ENCODE measurements at regions not wholly inside any gene's neighbourhood (a gene's known extent, or its start where the extent isn't known, plus 50 kb on each side); places are given as distances from the start of the nearest gene placed in this dataset.
"Not testable (repeated sequence)": the region's sequence is repeated elsewhere in the genome, so short reads cannot be mapped to it uniquely, and the experiment has no call there.

DNA sequence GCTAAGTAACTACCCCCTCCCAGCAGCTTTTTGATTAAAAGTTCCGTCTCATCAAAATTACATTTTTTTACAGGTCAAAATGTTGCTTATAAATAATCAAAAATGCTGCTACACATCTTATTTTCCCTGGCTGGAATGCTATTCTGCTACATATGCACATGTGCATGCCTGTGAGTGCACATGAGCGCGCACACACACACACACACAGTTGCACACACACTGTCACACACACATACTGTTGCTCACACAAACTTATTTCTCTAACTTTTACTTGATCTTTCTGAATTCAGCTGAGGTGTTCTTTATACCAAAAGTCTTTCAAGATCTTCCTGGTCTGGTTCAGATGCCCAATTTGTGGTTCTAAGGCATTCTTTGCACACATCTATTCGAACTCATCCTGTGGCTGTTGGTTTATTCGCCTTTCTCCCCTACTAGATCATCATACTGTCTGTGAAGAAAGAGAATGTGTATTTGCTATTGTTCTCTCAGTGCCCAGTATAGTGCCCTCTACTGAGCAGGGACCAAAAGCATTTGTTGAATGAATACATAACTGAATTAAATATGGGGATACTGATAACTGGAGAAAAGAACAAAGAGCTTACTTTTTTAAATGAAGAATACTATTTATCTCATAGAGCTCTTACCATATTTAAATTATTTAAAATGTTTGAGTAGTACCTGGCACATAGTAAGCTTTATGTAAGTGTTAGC lies 68.1 kb upstream of the CCDC179 start:
- Histone ChIP-seq H3K27me3 (ENCODE audit: insufficient read depth in 3 of 3, low read length in 2 of 3) (no peaks in the 10 kb centered on the region), H3K9me3 (no peaks in the 10 kb centered on the region), H3K36me3 (ENCODE audit: insufficient read depth in 1 of 2, low read depth in 1 of 2) (no peaks in the 10 kb centered on the region), H3K27ac (no peak overlapping the region), H3K4me1 (no peaks in the 10 kb centered on the region), H3K4me3 (no peak overlapping the region)
- 84 to 93% (median 85%) methylated on average over 5 of the region's 5 CpGs for whole genome bisulfite sequencing, 3 donors
- DNase-seq (no peak), ATAC-seq (no peak)
- intact Hi-C loops (cut with DNase I) = no loop called here
- TF ChIP-seq, protein P1, sequence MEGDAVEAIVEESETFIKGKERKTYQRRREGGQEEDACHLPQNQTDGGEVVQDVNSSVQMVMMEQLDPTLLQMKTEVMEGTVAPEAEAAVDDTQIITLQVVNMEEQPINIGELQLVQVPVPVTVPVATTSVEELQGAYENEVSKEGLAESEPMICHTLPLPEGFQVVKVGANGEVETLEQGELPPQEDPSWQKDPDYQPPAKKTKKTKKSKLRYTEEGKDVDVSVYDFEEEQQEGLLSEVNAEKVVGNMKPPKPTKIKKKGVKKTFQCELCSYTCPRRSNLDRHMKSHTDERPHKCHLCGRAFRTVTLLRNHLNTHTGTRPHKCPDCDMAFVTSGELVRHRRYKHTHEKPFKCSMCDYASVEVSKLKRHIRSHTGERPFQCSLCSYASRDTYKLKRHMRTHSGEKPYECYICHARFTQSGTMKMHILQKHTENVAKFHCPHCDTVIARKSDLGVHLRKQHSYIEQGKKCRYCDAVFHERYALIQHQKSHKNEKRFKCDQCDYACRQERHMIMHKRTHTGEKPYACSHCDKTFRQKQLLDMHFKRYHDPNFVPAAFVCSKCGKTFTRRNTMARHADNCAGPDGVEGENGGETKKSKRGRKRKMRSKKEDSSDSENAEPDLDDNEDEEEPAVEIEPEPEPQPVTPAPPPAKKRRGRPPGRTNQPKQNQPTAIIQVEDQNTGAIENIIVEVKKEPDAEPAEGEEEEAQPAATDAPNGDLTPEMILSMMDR (IDR thresholded peaks at IDR 0.05) = no peak

DNA sequence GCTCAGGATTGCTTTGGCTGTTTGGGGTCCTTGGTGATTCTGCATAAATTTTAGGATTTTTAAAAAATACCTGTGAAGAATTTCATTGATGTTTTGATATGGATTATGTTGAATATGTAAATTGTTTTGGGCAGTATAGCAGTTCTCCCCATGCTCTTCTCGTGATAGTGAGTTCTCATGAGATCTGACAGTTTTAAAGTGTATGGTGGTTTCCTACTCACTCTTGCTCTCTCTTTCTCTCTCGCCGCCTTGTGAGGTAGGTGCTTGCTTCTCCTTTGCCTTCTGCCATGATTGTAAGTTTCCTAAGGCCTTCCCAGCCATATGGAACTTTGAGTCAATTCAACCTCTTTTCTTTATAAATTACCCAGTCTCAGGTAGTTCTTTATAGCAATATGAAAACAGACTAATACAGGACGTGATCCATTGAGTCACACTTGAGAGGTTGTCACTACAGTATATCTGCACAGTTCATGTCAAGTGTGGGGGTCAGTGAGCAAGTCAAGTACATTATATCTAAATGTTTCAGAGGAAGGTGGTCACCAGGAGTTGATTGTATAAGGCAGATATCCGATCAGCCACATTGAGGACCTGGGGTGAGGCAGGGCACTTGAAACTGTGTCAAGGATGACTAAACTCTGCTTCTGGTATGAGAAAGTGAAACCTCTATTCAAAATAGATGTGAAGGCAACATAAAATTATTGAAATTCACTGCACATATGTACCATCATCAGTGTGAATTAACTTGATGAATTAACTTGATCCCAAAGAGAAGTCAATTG lies 70.7 kb upstream of the CCDC179 start:
- Histone ChIP-seq H3K27ac (no peak overlapping the region), H3K4me1 (no peaks in the 10 kb centered on the region), H3K27me3 (ENCODE audit: insufficient read depth in 3 of 3, low read length in 2 of 3) (no peaks in the 10 kb centered on the region), H3K36me3 (ENCODE audit: insufficient read depth in 1 of 2, low read depth in 1 of 2) (no peaks in the 10 kb centered on the region), H3K4me3 (no peak overlapping the region), H3K9me3 (no peaks in the 10 kb centered on the region)
- ATAC-seq (no peak), DNase-seq (no peak)
- TF ChIP-seq, protein P1 (IDR thresholded peaks at IDR 0.05) = no peak
- 85 to 90% (median 86%) methylated on average over 5 of the region's 5 CpGs for WGBS, 3 donors
- intact Hi-C loops (cut with DNase I) = no loop called here

DNA sequence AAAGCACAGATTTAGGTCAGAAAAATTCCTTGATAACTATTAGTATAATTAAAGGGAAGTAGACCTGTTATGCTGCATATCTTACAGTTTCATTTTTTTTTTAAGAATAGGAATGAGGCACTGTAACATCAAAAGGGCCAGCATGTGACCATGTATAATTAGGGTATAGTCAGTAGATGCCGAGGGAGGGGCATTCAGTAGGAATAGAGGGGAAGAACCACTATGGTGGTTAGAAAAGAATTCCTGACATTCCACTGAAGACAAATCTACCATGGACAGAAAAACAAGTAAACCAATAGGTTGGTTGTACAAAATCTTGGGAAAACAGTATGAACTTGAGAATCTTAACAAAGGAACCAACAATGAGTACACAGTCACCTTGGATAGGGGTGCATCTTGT lies 78.4 kb upstream of the CCDC179 start:
- no peaks in the 10 kb centered on the region for H3K27me3 ChIP-seq (ENCODE audit: insufficient read depth in 3 of 3, low read length in 2 of 3)
- 57 to 59% (median 57%) methylated on average over 1 of the region's 1 CpG for WGBS, 3 donors
- no peak overlapping the region for H3K4me3 ChIP-seq
- no peaks in the 10 kb centered on the region for H3K36me3 ChIP-seq (ENCODE audit: insufficient read depth in 1 of 2, low read depth in 1 of 2)
- ATAC-seq (no peak), DNase-seq (no peak)
- H3K9me3 ChIP-seq = no peaks in the 10 kb centered on the region
- H3K27ac ChIP-seq = no peak overlapping the region
- intact Hi-C loops (cut with DNase I) = no loop called here
- no peaks in the 10 kb centered on the region for H3K4me1 ChIP-seq
- TF ChIP-seq, protein P1 (IDR thresholded peaks at IDR 0.05) = no peak

DNA sequence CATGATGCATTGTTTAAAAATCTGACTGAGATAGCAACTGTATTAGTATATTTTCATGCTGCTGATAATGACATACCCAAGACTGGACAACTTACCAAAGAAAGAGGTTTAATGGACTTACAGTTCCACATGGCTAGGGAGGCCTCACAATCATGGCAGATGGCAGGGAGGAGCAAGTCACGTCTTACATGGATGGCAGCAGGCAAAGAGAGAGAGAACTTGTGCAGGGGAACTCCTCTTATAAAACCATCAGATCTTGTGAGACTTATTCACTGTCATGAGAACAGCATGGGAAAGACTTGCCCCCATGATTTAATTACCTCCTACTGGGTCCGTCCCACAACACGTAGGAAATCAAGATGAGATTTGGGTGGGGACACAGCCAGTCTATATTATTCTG lies 81.3 kb upstream of the CCDC179 start:
- ATAC-seq; H3K4me3 ChIP-seq; intact Hi-C loops (cut with DNase I); H3K27me3 ChIP-seq (ENCODE audit: insufficient read depth in 3 of 3, low read length in 2 of 3); DNase-seq; H3K4me1 ChIP-seq; H3K27ac ChIP-seq; H3K9me3 ChIP-seq; H3K36me3 ChIP-seq (ENCODE audit: insufficient read depth in 1 of 2, low read depth in 1 of 2): not testable (repeated sequence)
- WGBS, 3 donors = 91 to 100% (median 95%) methylated on average over 3 of the region's 3 CpGs

DNA sequence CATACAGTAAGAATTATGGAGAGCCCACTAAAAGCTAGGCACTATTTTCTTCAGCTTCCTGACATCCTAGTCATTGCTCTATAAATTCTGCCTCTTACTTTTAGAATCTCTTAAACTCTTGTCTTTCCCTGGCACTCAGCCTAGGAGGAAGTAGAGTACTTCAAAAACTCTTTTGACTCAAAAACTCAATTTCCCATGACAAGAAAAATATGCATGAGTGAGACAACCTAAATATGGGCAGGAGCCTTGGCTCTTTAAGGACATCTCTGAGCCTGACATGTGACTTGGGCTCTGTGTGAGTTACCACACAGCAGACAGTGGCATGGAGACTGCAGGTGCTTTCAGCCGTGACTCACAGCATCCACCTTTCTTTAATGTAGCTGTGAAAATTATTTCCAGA lies 97.5 kb upstream of the CCDC179 start:
- DNase-seq (no peak), ATAC-seq (no peak)
- Histone ChIP-seq H3K27me3 (ENCODE audit: insufficient read depth in 3 of 3, low read length in 2 of 3) (no peaks in the 10 kb centered on the region), H3K4me3 (no peak overlapping the region), H3K4me1 (no peaks in the 10 kb centered on the region), H3K27ac (no peak overlapping the region), H3K36me3 (ENCODE audit: insufficient read depth in 1 of 2, low read depth in 1 of 2) (no peaks in the 10 kb centered on the region), H3K9me3 (no peaks in the 10 kb centered on the region)
- TF ChIP-seq, protein P1 (IDR thresholded peaks at IDR 0.05) = no peak
- intact Hi-C loops (cut with DNase I) = loop anchor here in 1 of 2 donors (10.0 kb wide), 1 partner anchor 57 kb away; no protein-coding TSS in a partner anchor
- 66 to 69% (median 68%) methylated on average over 1 of the region's 1 CpG for WGBS, 3 donors
